ENCODE measurements at regions not wholly inside any gene's neighbourhood (a gene's known extent, or its start where the extent isn't known, plus 50 kb on each side); places are given as distances from the start of the nearest gene placed in this dataset.
"Not testable (repeated sequence)": the region's sequence is repeated elsewhere in the genome, so short reads cannot be mapped to it uniquely, and the experiment has no call there.

DNA sequence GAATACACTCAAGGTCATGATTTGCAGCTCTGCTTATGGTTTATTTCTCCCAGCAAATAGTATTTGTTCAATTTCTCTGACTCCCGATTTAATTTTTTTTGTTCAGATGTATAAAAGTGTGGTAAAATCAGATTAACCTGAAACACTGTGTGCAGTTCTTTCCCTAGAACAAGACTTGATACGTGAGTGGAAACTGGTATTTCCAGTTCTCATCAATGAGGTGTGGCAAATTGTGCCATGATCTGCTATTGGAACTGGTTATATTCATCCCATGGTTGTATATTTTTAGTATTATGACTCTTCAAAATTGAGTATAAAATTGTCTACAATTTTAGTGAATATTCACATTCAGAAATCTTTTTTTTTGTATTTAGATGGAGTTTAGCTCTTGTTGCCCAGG lies 76.8 kb upstream of the IVNS1ABP start:
- no peak for DNase-seq

- DNase-seq, result no peak
Measured at GRCh38 chr1:185393205-185393604, 76.2 kb upstream of the IVNS1ABP start.

DNA sequence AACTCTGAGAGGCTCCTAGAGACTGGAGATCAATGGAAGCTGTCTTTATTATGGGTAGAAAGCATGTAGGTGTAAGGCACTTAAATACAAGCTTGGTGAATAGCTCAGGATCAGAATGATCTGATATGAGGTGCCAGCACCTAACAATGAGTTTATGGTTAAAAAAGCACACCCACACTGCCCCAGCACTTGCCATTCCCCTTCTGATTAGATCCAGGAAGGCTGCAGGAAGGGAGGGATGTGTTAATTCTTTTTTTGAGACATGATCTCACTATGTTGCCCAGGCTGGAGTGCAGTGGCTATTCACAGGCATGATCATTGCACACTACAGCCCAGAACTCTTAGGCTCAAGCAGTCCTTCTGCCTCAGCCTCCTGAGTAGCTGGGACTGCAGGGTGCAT lies 71.8 kb upstream of the IVNS1ABP start:
- no peak for DNase-seq

GRCh38 chr1:185388346-185388745 lies 71.3 kb upstream of the IVNS1ABP start:
- DNase-seq, result no peak

GRCh38 chr1:185385991-185386390 lies 68.9 kb upstream of the IVNS1ABP start:
- DNase-seq, result no peak

DNA sequence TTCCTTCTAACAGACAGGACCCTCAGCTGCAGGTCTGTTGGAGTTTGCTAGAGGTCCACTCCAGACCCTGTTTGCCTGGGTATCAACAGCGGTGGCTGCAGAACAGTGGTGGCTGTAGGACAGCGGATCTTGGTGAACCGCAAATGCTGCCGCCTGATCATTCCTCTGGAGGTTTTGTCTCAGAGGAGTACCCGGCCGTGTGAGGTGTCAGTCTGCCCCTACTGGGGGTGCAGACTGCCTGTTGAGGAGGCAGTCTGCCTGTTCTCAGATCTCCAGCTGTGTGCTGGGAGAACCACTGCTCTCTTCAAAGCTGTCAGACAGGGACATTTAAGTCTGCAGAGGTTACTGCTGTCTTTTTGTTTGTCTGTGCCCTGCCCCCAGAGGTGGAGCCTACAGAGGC lies 66.8 kb upstream of the IVNS1ABP start:
- not testable (repeated sequence) for DNase-seq

- DNase-seq, result no peak
Measured at GRCh38 chr1:185377831-185378230, 60.8 kb upstream of the IVNS1ABP start.

DNA sequence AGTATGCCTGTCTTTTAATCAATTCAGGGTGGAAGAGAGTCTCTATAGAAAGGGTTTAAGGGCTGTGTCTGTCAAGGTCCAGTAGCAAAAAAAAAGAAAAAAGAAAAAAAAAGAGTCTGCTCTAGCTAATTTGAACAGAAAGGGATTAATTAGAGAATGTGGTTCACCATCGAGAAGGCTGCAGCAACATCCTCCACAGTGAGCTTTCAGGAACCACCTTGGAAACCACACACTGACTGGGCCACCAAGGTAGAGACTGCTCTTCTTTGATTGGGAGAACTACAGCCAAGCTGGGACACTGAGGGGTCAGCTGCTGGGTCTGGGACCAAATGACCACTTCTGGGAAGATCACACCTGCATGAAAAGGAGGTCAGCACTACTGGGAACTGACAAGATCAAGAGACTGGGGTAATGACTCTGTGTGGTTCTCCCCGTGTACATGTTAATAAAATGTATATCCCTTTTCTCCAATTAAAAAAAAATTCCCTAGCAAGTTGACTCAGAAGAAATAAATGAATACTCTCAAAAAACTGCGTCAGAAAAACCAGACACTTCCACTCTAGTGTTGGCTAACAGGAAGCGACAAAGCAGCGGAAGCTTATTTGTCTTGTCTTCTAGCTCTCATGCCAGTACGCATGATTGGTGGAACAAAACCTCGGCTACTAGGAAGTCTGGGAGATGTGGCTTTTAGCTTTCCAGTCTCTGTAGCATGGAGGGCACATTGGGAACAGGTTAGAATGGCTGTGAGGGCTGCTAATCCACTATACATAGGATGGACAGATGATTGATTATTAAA lies 60.0 kb upstream of the IVNS1ABP start:
- no peak for DNase-seq

GRCh38 chr1:185376288-185376687 lies 59.2 kb upstream of the IVNS1ABP start:
- DNase-seq, result no peak

GRCh38 chr1:185375583-185375982 lies 58.5 kb upstream of the IVNS1ABP start:
- DNase-seq, result no peak

GRCh38 chr1:185373813-185374529 lies 56.9 kb upstream of the IVNS1ABP start:
- DNase-seq, result no peak

DNA sequence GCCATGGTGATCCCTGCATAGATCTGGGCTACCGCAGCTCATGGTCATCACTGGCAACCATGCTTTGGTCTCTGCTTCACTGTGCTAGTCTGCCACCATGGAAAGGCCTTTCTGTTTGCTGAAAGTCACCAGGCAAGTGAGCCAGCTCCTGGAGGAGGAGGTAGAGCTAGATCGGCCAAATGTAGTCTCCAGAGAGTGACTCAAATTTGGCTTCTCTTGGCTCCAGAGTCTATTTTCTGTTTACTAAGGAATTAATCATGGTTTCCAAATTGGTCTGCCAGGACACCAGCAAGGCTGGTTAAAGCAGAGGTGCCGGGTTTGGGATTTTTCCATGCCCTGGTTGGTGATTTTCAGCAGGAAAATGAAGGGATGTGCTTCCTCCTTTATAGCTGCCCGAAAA lies 52.7 kb upstream of the IVNS1ABP start:
- no peak for DNase-seq

DNA sequence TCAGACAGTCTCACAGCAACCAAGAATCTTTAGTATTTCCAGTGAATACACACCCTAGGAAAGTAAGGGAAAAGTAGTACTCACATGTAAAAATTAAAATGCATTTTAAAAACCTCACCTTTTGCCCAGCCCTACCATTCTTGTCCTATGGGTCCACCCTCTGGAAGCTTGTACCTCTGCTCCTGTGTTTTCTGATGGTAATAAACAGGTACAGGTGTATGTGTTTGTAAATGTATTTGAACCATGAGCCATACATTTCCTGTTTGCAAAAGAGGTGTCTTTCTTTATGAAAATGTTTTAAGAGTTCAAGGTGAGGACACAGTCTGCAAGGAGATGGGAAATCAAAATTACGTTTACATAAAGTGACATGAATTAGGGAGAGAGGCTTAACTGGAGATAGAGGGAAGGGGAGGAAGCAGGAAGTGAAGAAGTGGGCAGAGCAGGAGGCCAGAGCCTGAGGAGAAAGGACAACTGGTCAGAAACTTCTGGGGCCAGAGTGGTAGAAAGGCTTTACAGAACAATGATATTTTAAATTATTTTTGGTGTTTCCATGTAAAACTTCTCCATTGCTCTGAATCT lies 52.0 kb upstream of the IVNS1ABP start:
- no peak for DNase-seq

- DNase-seq, result no peak
Measured at GRCh38 chr1:185368313-185368855, 51.3 kb upstream of the IVNS1ABP start.

GRCh38 chr1:185367218-185367617 lies 50.2 kb upstream of the IVNS1ABP start:
- DNase-seq, result no peak

All from stimulated activated CD4-positive, alpha-beta T cell treated with anti-CD3 and anti-CD28 coated beads, Interleukin-4, amount 100 ng/mL, for 4 hours (primary cell).